22Rv1 (cell line): ENCODE measurements at regions not wholly inside any gene's neighbourhood (a gene's known extent, or its start where the extent isn't known, plus 50 kb on each side); places are given as distances from the start of the nearest gene placed in this dataset.
"Not testable (repeated sequence)": the region's sequence is repeated elsewhere in the genome, so short reads cannot be mapped to it uniquely, and the experiment has no call there.

Experiments used
- H3K27ac ChIP-seq: fragments of 450-650 bp; 2 replicates; pipeline ENCODE4 v1.5.1; 2017
- ZFX ChIP-seq: fragments of 450-650 bp; IDR thresholded peaks from 2 replicates; pipeline ENCODE4 v1.6.1; 2017; ENCODE audit warnings: antibody characterized with exemption, borderline replicate concordance
- TF ChIP-seq, protein P1 (sequence below): fragments of 450-650 bp; IDR thresholded peaks from 2 replicates; pipeline ENCODE4 v1.5.1; 2017; ENCODE audit warnings: mild to moderate bottlenecking

DNA sequence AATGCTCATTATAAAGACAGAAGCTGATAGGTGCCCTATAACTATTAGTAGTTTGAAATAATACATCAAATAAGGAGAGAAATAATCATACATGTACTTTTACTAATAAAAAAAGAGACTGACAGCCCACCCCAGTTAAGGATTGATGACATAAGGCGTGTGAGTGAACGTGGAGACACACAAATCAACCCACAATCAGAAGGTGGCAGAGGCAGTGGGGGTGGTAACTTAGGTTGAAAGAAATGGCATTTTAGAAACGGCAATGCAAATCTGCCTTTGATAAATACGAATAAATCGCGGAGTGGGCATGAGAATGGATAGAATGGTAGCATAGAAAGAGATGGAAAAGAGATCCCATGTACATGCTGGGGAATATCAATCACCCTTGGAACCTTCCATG, 256.2 kb upstream of the ATP10A start:
- H3K27ac ChIP-seq = no peak overlapping the region
- no peak for TF ChIP-seq ZFX
- TF ChIP-seq, protein P1, sequence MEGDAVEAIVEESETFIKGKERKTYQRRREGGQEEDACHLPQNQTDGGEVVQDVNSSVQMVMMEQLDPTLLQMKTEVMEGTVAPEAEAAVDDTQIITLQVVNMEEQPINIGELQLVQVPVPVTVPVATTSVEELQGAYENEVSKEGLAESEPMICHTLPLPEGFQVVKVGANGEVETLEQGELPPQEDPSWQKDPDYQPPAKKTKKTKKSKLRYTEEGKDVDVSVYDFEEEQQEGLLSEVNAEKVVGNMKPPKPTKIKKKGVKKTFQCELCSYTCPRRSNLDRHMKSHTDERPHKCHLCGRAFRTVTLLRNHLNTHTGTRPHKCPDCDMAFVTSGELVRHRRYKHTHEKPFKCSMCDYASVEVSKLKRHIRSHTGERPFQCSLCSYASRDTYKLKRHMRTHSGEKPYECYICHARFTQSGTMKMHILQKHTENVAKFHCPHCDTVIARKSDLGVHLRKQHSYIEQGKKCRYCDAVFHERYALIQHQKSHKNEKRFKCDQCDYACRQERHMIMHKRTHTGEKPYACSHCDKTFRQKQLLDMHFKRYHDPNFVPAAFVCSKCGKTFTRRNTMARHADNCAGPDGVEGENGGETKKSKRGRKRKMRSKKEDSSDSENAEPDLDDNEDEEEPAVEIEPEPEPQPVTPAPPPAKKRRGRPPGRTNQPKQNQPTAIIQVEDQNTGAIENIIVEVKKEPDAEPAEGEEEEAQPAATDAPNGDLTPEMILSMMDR = no peak

DNA sequence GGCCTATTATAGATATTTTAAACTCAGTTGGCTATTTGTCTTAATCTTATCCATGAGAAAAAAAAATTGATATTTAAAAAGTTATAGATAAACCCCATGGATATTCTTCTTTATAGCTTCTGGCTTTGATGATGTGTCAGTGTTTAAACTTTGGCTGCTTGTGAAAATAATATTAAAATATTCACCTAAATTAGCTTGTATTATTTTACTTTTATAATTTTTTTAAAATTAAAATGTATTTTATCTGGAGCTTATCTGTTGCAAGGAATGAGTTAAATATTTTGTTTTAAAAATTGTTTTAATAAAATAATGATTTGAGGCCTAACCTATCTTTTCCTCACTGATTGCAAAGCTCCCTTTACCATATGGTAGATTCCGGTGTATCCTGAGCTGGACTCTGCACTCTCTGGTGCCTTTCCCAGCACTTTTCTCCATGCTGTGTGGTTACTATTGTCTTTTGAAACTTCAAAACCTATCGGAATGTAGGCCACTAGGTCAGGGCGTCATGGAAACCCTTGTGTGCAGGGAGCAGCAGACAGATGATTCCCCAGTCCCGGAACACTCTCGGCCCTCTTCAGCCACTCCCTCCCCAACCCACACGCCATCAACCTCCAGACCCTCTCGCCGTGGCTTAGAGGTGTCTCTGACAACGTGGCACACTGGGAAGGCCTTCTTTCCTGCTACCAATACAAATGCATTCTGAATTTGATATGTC, 252.3 kb upstream of the ATP10A start:
- TF ChIP-seq, protein P1 = no peak
- TF ChIP-seq ZFX = no peak
- H3K27ac ChIP-seq = no peak overlapping the region

DNA sequence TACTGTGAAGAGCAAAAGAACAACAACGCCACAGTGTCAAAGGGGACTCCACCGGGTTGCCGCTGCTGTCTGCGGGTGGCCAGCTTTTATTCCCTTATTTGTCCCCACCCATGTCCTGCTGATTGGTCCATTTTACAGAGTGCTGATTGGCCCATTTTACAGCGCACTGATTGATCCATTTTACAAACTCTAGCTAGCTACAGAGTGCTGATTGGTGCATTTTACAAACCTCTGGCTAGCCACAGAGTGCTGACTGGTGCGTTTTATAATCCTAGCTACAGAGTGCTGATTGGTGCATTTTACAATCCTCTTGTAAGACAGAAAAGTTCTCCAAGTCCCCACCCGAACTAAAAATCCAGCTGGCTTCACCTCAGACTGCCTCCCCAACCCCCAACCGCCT, 251.0 kb upstream of the ATP10A start:
- H3K27ac ChIP-seq = not testable (repeated sequence)

DNA sequence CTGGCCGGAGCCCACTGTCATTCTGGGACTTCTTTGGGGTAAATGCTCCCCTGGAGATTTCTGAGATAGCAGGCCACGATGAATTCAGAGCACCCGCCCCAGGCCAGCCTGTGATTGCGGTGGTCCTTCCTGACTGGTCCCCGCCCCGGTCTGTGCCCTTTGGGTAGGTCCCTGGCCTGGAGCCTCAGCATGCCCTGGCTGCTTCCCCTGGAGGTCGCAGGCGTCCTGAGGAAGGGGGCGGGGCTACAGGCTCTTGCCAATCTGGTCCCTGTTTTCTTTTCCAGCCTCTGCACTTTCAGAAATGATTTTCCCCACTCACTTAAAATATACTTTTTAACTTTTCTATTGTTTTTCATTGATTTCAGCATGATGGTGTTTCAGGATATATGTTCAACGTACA, 250.2 kb upstream of the ATP10A start:
- TF ChIP-seq, protein P1 = no peak
- TF ChIP-seq ZFX = no peak
- no peak overlapping the region for H3K27ac ChIP-seq

DNA sequence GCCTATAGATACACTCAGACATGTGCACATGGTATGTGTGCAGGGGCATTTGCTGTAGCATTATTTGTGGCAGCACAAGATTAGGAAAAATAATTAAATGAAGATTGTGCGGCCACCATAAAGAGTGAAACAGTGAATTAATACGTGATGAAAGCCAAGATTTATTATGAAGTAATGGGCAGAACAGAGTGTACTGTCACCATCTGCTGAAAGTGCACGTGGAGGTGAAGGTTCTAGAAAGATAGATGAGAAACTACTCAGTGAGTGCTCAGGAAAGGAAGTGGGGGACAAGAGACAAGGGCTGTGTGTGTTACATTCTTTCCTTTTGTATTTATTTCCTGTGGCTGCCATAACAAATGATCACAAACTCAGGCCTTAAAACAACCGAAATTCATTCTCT, 246.1 kb upstream of the ATP10A start:
- H3K27ac ChIP-seq = no peak overlapping the region
- no peak for TF ChIP-seq ZFX
- TF ChIP-seq, protein P1 = no peak

DNA sequence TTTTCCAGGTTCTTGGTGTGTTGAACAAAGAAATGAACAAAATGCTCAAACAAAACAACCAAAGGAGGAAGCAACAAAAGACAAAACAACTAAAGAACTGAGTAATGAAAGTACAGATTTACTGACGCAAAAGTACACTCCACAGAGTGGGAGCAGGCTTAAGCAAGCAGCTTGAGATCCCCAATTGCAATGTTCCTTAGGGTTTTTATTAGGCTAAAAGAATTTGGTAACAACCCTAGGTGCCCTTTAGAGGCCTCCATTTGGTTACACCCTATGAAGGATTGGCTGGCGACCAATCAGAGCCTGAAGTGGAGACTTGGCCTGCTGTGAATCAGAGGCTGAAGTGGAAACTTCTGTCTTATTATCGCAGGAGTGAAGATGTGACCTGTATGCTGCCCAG, 243.4 kb upstream of the ATP10A start:
- TF ChIP-seq, protein P1 = no peak

DNA sequence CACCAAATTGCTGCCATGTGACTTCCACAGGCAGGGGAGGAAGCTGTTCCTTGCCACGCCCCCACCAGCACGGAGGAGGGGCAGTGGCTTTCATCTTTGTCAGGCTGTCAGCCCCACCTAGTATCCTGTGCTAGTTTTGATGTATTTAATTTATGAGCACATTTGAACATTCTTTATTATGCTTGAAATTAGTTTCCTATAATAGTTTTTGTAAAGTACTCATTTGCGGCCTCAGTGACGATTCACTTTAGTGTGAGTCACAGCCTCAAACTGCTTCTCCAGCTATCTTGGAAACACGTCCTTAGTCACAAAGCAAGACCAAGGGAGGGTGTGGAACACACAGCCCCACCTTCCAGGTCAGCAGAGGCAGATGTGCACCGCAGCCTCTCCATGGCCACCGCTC, 239.9 kb upstream of the ATP10A start:
- TF ChIP-seq, protein P1 = no peak
- no peak for TF ChIP-seq ZFX
- H3K27ac ChIP-seq = no peak overlapping the region

More for the DNA sequence above, 243.4 kb upstream of the ATP10A start:
- H3K27ac ChIP-seq = no peak overlapping the region

DNA sequence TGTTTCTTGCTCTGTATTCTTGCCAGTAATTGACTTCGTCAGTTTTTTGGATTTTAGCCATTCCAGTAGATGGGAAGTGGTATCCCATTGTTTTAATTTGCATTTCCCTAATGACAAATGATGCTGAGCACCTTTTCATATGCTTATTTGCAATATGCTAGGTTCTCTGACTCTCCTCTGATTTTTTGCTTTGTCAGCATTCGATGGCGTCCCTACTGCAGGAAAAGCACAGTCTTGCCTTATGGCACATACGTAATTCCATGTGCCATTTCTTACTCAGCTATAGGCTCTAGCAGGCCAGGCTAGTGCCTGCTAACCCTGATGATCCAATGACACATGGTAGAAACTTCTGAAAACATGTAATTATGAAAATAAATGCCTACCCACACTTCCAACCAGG, 239.2 kb upstream of the ATP10A start:
- no peak overlapping the region for H3K27ac ChIP-seq
- TF ChIP-seq ZFX = no peak
- TF ChIP-seq, protein P1 = no peak
